Frontal cortex (tissue), 3 donors: ENCODE measurements at regions not wholly inside any gene's neighbourhood (a gene's known extent, or its start where the extent isn't known, plus 50 kb on each side); places are given as distances from the start of the nearest gene placed in this dataset.
"Not testable (repeated sequence)": the region's sequence is repeated elsewhere in the genome, so short reads cannot be mapped to it uniquely, and the experiment has no call there.

Experiments
- DNase-seq, 2 donors: peaks; one replicate each; pipeline ENCODE4 v3.0.0; 2012; ENCODE audit warnings: low spot score in 2 of 2
- FAIRE-seq: peaks from 2 replicates; lab custom pipeline; 2012; peaks lifted over from hg19 to GRCh38; lab: Jason Lieb, UNC
- donor health status: control.
- donor health status: control.
- donor health status: control.

- FAIRE-seq: no peak
Measured at GRCh38 chr1:80392529-80392928, 1386.0 kb upstream of the ADGRL4 start.

GRCh38 chr1:80385650-80386049, 1379.1 kb upstream of the ADGRL4 start:
- DNase-seq (no peak), FAIRE-seq (no peak)

More at GRCh38 chr1:80392529-80392928, 1386.0 kb upstream of the ADGRL4 start:
- no peak for DNase-seq

GRCh38 chr1:80384959-80385358, 1378.4 kb upstream of the ADGRL4 start:
- DNase-seq (no peak), FAIRE-seq (no peak)

GRCh38 chr1:80384083-80384830, 1377.7 kb upstream of the ADGRL4 start:
- DNase-seq (no peak), FAIRE-seq (no peak)

DNA sequence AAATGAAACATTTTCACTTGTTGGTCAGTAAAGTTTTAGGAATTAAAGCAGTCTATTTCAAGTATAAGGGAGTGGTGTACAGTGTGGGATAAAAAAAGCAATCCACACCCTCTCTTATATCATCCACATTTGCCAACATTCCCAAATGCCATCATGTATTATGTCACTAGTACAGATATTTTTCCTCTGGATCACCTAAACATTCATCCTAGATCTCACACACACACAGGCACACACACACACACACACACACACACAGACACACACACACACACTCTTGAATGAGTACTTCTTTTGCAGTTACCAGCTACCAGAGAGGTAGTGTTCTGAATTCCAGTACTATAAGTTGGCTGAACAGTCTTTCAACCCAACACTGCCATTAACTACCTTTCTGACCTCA, 1369.1 kb upstream of the ADGRL4 start:
- DNase-seq: no peak
- FAIRE-seq: no peak

- FAIRE-seq (no peak), DNase-seq (no peak)
Measured at GRCh38 chr1:80375109-80375508, 1368.6 kb upstream of the ADGRL4 start.

DNA sequence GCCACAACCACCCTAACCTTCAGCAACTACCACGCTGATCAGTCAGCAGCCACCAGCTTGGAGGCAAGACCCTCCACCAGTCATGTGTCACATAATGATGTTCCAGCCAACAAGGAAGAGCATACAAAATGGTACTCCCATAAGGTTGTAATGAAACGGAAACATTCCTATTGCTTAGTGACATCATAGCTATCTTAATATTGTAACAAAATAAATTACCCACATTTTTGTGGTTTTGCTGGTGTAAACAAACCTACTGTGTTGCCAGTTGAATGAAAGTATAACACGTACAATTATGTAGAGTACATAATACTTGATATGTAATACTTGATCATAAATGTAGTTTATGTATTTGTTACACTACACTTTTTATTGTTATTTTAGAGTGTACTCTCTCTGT, 1363.2 kb upstream of the ADGRL4 start:
- FAIRE-seq (no peak), DNase-seq (no peak)

DNA sequence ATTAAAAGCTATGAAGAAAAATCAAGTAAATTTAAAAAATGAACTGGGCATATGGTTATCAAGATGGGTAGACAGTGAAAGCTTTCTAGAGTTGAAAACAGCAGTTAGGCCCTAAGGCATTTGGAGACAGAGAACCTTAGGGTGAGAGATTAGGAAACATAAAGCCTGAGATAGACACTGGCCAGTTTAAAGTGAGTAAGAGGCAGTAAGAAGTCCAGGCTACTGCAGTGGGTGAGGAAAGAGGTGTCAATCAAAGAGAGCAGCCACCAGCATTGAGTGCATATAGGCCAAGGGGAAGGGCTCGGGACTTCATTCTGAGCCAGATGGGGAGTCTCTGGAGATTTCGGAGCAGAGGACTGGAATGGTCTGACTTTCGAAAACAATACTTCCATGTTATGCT, 1360.5 kb upstream of the ADGRL4 start:
- FAIRE-seq: no peak

DNA sequence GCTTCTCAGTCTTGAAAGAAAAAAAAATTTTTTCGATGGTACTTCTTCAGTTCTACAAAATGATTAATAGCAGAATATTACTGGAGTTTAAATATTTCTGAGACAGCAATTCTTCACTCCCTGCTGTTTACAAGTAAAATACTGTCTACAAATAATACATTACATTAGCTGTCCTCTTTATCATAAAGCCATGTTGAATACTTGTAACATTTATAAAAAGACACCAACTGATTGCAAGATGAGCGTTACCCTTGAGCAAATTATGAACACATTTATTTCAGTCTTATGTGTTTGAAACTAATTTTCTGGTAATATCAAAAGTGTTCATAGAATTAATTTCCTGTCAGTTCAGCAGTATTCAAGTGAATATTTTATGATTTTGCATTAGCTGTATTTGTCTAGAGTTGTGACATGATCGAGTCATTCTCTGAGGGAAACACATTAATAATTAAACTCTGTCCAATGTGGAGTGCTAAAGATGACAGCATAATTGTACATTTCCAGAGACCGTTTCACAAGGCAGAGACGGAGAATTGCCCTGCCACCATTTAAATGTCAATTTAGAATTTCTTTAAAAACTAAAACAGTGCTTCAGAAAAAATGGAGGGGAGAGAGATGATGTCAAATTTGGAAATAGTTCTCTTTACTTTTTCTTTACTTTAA, 1359.0 kb upstream of the ADGRL4 start:
- no peak for FAIRE-seq

More for the DNA sequence above, 1360.5 kb upstream of the ADGRL4 start:
- DNase-seq: no peak

DNA sequence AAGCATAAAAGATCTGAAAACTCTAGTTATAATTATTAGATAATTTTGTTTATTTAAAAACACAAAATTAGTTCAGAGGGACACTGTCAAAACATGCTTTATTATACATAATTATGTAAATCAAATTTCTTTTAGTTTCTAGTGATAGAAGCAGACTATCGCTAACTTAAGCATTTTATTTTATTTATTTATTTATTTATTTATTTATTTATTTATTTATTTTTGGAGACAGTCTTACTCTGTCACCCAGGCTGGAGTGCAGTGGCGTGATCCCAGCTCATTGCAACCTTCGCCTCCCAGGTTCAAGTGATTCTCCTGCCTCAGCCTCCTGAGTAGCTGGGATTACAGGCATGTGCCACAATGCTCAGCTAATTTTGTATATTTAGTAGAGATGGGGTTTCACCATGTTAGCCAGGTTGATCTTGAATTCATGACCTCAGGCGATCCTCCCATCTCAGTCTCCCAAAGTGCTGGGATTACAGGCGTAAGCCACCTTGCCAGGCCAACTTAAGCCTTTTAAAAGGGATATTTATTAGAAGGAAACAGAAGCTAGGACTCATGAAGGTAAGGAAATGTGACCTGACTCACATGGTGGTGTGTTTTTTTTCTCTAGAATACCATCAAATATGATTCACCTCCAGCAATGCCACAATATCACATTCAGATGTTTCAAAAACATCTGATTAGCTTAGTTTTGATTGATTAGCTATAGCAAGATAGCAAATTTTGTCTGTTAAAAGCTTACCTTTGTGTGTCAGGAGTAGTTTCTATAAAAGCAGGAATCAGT, 1357.4 kb upstream of the ADGRL4 start:
- DNase-seq (no peak), FAIRE-seq (peak; percentile 81)

More for the DNA sequence above, 1359.0 kb upstream of the ADGRL4 start:
- no peak for DNase-seq

DNA sequence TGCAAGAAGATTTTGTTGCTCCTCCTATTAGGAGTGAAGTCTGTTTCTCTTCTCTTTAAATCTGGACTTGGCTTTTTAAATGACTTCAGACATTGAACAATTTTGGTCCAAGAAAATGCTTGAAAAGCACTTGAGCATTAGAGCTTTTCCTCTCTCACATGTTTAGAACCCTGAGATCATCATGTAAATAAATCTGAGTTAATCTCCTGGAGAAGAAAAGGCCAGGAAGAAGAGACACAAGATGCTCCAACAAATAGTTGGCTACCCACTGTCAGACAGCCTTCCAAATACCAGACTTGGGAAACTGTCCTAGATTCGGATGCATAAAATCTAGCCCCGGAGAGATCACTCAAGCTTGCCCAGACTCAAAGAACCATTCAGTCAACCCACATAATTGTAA, 1353.1 kb upstream of the ADGRL4 start:
- DNase-seq (no peak), FAIRE-seq (no peak)

DNA sequence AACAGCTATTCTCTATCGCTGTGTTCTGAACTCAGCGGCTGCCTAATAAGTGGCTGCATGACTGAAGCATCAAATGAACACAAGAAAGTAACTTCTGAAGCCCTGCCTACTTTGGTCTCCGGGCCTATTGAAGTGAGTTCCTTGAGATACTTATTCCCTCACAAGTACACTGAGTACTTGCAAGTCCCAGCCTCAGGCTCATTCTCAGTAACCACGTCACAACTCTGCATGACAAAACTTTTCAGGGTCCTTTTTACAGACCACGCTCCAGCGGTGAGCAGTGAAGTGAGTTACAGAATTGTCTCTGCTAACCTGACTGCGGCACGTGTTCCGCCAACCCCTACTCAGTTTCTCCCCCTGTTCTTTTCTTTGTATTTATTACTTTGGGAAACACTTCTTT, 1342.7 kb upstream of the ADGRL4 start:
- no peak for DNase-seq

DNA sequence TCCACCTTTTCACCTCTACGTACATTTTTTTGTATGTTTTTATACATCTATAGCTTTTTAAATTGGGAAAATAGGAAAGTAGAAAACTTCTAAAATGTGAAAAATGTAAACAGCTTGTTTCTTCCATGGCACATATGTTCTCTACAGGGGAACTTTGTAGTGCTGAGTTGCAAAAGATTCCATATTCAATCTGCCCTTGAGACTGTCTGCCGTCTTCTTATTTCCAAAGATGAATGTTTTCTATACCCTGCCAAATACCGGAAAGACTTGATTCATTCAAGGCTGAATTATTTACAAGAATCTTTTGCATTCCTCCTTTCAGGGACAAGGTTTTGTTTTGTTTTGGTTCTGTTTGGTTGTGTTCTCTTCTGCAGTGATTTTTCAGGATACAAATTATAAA, 1334.5 kb upstream of the ADGRL4 start:
- FAIRE-seq (no peak), DNase-seq (no peak)

More for the DNA sequence above, 1342.7 kb upstream of the ADGRL4 start:
- FAIRE-seq: no peak

GRCh38 chr1:80318108-80318507, 1311.6 kb upstream of the ADGRL4 start:
- FAIRE-seq (no peak), DNase-seq (no peak)

- DNase-seq (no peak), FAIRE-seq (no peak)
Measured at GRCh38 chr1:80310703-80311245, 1304.2 kb upstream of the ADGRL4 start.

- FAIRE-seq (no peak), DNase-seq (no peak)
Measured at GRCh38 chr1:80305466-80305865, 1298.9 kb upstream of the ADGRL4 start.

- FAIRE-seq: no peak
Measured at GRCh38 chr1:80293818-80294217, 1287.3 kb upstream of the ADGRL4 start.

DNA sequence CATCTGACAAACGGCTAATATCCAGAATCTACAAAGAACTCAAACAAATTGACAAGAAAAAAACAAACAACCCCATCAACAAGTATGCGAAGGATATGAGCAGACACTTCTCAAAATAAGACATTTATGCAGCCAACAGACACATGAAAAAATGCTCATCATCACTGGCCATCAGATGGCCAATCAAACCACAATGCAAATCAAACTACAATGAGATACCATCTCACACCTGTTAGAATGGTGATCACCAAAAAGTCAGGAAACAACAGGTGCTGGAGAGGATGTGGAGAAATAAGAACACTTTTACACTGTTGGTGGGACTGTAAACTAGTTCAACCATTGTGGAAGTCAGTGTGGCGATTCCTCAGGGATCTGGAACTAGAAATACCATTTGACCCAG, 1282.2 kb upstream of the ADGRL4 start:
- not testable (repeated sequence) for DNase-seq, FAIRE-seq

More at GRCh38 chr1:80293818-80294217, 1287.3 kb upstream of the ADGRL4 start:
- DNase-seq: no peak

GRCh38 chr1:80282536-80282935, 1276.0 kb upstream of the ADGRL4 start:
- DNase-seq (no peak), FAIRE-seq (no peak)

DNA sequence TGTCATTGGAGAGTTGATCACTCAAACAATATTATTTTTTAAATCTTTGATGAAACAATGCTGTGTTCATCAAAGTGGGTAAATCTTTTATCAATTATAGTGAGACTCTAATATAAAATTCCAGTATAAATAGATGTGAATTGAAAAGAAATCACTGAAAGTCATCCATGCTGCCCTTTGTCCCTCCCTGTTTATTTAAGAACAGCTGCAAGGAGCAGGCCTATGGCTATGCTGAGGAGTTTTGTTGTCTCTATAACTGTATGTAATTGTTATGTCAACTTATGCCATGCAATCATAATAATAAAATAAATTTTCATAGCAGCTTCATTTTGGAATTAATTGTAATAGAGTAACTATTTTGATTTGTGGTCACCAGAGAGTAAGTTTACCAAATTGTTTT, 1272.4 kb upstream of the ADGRL4 start:
- FAIRE-seq (no peak), DNase-seq (no peak)
